DND-41 (cell line): ENCODE measurements at regions not wholly inside any gene's neighbourhood (a gene's known extent, or its start where the extent isn't known, plus 50 kb on each side); places are given as distances from the start of the nearest gene placed in this dataset.

ENCODE experiments used
- EZH2 ChIP-seq: IDR thresholded peaks from 3 replicates; pipeline ENCODE4 v1.6.1; 2012; ENCODE audit warnings: borderline replicate concordance, low read depth, mild to moderate bottlenecking, moderate library complexity, low read length, inconsistent platforms; ENCODE audit not compliant: severe bottlenecking
- TF ChIP-seq, protein P1 (sequence below): IDR thresholded peaks from 2 replicates; pipeline ENCODE4 v1.5.1; 2012; ENCODE audit warnings: borderline replicate concordance, low read length, moderate library complexity, mild to moderate bottlenecking; ENCODE audit not compliant: poor library complexity, severe bottlenecking; ENCODE audit errors: extremely low read depth

GRCh38 chr13:40271931-40272775 lies 394.3 kb downstream of the FOXO1 start:
- TF ChIP-seq, protein P1, sequence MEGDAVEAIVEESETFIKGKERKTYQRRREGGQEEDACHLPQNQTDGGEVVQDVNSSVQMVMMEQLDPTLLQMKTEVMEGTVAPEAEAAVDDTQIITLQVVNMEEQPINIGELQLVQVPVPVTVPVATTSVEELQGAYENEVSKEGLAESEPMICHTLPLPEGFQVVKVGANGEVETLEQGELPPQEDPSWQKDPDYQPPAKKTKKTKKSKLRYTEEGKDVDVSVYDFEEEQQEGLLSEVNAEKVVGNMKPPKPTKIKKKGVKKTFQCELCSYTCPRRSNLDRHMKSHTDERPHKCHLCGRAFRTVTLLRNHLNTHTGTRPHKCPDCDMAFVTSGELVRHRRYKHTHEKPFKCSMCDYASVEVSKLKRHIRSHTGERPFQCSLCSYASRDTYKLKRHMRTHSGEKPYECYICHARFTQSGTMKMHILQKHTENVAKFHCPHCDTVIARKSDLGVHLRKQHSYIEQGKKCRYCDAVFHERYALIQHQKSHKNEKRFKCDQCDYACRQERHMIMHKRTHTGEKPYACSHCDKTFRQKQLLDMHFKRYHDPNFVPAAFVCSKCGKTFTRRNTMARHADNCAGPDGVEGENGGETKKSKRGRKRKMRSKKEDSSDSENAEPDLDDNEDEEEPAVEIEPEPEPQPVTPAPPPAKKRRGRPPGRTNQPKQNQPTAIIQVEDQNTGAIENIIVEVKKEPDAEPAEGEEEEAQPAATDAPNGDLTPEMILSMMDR, result no peak
- TF ChIP-seq EZH2, result no peak
